Nephron progenitor cell (in vitro differentiated cells): ENCODE measurements at regions not wholly inside any gene's neighbourhood (a gene's known extent, or its start where the extent isn't known, plus 50 kb on each side); places are given as distances from the start of the nearest gene placed in this dataset.

Experiments
- DNase-seq: peaks from one replicate; pipeline ENCODE4 v3.0.0; 2021
- H3K27ac Mint-ChIP-seq: 2 replicates; pipeline ENCODE4 v1.8.0; 2021; ENCODE audit warnings: mild to moderate bottlenecking, moderate library complexity, mixed read lengths
- H3K27me3 Mint-ChIP-seq: 2 replicates; pipeline ENCODE4 v1.8.0; 2021; ENCODE audit warnings: mild to moderate bottlenecking, low read depth, mixed read lengths; ENCODE audit not compliant: poor library complexity
- H3K36me3 Mint-ChIP-seq: 2 replicates; pipeline ENCODE4 v1.8.0; 2021; ENCODE audit warnings: low read depth, mixed read lengths
- H3K4me1 Mint-ChIP-seq: 2 replicates; pipeline ENCODE4 v1.8.0; 2021; ENCODE audit warnings: mixed read lengths
- H3K4me3 Mint-ChIP-seq: 2 replicates; pipeline ENCODE4 v1.8.0; 2021; ENCODE audit warnings: mild to moderate bottlenecking, moderate library complexity, mixed read lengths
- H3K9me3 Mint-ChIP-seq: 2 replicates; pipeline ENCODE4 v1.8.0; 2021; ENCODE audit warnings: mild to moderate bottlenecking, moderate library complexity, mixed read lengths
- CTCF ChIP-seq: fragments of 200-600 bp; sonication (generic); IDR thresholded peaks from 2 replicates; pipeline ENCODE4 v1.5.0; 2021; ENCODE audit warnings: antibody characterized with exemption

GRCh38 chr10:4453950-4454349 lies 372.1 kb upstream of the AKR1E2 start:
- no peaks in the 10 kb centered on the region for H3K27me3 Mint-ChIP-seq
- H3K9me3 Mint-ChIP-seq: no peaks in the 10 kb centered on the region
- H3K27ac Mint-ChIP-seq: no peak overlapping the region
- no peak for TF ChIP-seq CTCF
- DNase-seq: no peak
- H3K4me3 Mint-ChIP-seq: no peak overlapping the region
- H3K4me1 Mint-ChIP-seq: peaks cover 13% of the 10 kb centered on the region
- no peaks in the 10 kb centered on the region for H3K36me3 Mint-ChIP-seq

- Mint-ChIP-seq H3K27ac (no peak overlapping the region), H3K9me3 (no peaks in the 10 kb centered on the region), H3K27me3 (no peaks in the 10 kb centered on the region), H3K4me1 (peaks cover 13% of the 10 kb centered on the region), H3K36me3 (no peaks in the 10 kb centered on the region), H3K4me3 (no peak overlapping the region)
- no peak for DNase-seq
- no peak for TF ChIP-seq CTCF
These were observed 372.7 kb upstream of the AKR1E2 start for GRCh38 chr10:4453276-4453675.

GRCh38 chr10:4450981-4451908 lies 374.8 kb upstream of the AKR1E2 start:
- TF ChIP-seq CTCF: no peak
- H3K36me3 Mint-ChIP-seq: no peaks in the 10 kb centered on the region
- H3K4me1 Mint-ChIP-seq: peaks cover 13% of the 10 kb centered on the region
- no peaks in the 10 kb centered on the region for H3K27me3 Mint-ChIP-seq
- H3K27ac Mint-ChIP-seq: no peak overlapping the region
- no peak overlapping the region for H3K4me3 Mint-ChIP-seq
- no peak for DNase-seq
- H3K9me3 Mint-ChIP-seq: no peaks in the 10 kb centered on the region

GRCh38 chr10:4450169-4450568 lies 375.8 kb upstream of the AKR1E2 start:
- TF ChIP-seq CTCF: no peak
- Mint-ChIP-seq H3K4me1 (peaks cover 13% of the 10 kb centered on the region), H3K27me3 (no peaks in the 10 kb centered on the region), H3K4me3 (no peak overlapping the region), H3K27ac (no peak overlapping the region), H3K9me3 (no peaks in the 10 kb centered on the region), H3K36me3 (no peaks in the 10 kb centered on the region)
- no peak for DNase-seq

- Mint-ChIP-seq H3K9me3 (peaks cover 12% of the 10 kb centered on the region), H3K27me3 (no peaks in the 10 kb centered on the region), H3K4me3 (no peak overlapping the region), H3K4me1 (peaks cover 9% of the 10 kb centered on the region), H3K36me3 (peaks cover 2% of the 10 kb centered on the region), H3K27ac (no peak overlapping the region)
- no peak for TF ChIP-seq CTCF
- DNase-seq: no peak
These were observed 378.0 kb upstream of the AKR1E2 start for GRCh38 chr10:4448030-4448429.

GRCh38 chr10:4443419-4443818 lies 382.6 kb upstream of the AKR1E2 start:
- no peak for TF ChIP-seq CTCF
- Mint-ChIP-seq H3K27ac (no peak overlapping the region), H3K36me3 (peaks cover 3% of the 10 kb centered on the region), H3K4me3 (no peak overlapping the region), H3K4me1 (no peaks in the 10 kb centered on the region), H3K27me3 (no peaks in the 10 kb centered on the region), H3K9me3 (peaks cover 17% of the 10 kb centered on the region)
- DNase-seq: no peak
